ENCODE measurements at regions not wholly inside any gene's neighbourhood (a gene's known extent, or its start where the extent isn't known, plus 50 kb on each side); places are given as distances from the start of the nearest gene placed in this dataset.

GRCh38 chr1:86650065-86650464, 54.3 kb upstream of the SH3GLB1 start:
- ATAC-seq (no peak), DNase-seq (no peak)
- no peak overlapping the region for H3K4me3 ChIP-seq
- H3K9me3 ChIP-seq, result no peaks in the 10 kb centered on the region
- WGBS, 4 donors, result 62 to 71% (median 67%) methylated on average over 5 of the region's 5 CpGs
- TF ChIP-seq POLR2A (IDR thresholded peaks at IDR 0.05) (no peak), CTCF (IDR thresholded peaks at IDR 0.05) (no peak)
- H3K36me3 ChIP-seq, result no peaks in the 10 kb centered on the region
- no peak overlapping the region for H3K27ac ChIP-seq
- no peaks in the 10 kb centered on the region for H3K4me1 ChIP-seq
- intact Hi-C loops (cut with DNase I), result no loop called here
- H3K27me3 ChIP-seq, result no peaks in the 10 kb centered on the region

Data from heart left ventricle (tissue), 16 donors.